ENCODE measurements at regions not wholly inside any gene's neighbourhood (a gene's known extent, or its start where the extent isn't known, plus 50 kb on each side); places are given as distances from the start of the nearest gene placed in this dataset.
"Not testable (repeated sequence)": the region's sequence is repeated elsewhere in the genome, so short reads cannot be mapped to it uniquely, and the experiment has no call there.

DNA sequence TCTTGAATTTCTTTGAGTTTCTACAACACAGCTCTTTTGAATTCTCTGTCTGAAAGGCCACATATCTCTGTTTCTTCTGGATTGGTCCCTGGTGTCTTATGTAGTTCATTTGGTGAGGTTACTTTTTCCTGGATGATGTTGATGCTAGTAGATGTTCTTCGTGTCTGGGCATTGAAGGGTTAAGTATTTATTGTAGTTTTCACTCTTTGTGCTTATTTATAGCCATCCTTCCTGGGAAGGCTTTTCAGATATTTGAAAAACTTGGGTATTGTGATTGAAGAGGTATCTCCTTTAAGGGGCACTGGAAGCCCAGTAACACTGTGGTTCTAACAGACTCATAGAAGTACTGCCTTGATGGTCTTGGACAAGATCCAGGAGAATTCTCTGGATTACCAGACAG is 338.5 kb upstream of the SPRY2 start:
- no peak for DNase-seq (ENCODE audit: low read depth)
- H3K4me3 ChIP-seq (ENCODE audit: low read depth, low read length), result no peak overlapping the region
- TF ChIP-seq, protein P1, sequence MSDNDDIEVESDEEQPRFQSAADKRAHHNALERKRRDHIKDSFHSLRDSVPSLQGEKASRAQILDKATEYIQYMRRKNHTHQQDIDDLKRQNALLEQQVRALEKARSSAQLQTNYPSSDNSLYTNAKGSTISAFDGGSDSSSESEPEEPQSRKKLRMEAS (IDR thresholded peaks at IDR 0.05; ENCODE audit: low read depth, low read length), result no peak
- no peak for TF ChIP-seq MYC (IDR thresholded peaks at IDR 0.05; ENCODE audit: low read depth, low read length)

DNA sequence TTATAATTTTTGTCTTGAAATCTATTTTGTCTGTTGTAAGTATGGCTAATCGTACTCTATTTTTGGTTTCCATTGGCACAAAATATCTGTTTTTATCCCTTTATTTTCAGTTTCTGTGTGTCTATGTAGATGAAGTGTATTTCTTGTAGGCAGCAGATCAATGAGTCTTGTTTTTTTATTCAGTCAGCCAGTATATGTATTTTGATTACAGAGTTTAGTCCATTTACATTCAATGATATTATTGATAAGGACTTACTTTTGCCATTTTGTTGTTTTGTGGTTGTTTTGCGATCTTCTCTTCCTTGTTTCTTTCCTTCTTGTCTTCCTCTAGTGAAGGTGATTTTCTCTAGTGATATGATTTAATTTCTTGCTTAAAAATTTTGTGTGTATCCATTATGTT is 336.3 kb upstream of the SPRY2 start:
- no peak for DNase-seq (ENCODE audit: low read depth)
- H3K4me3 ChIP-seq (ENCODE audit: low read depth, low read length), result no peak overlapping the region
- TF ChIP-seq, protein P2, sequence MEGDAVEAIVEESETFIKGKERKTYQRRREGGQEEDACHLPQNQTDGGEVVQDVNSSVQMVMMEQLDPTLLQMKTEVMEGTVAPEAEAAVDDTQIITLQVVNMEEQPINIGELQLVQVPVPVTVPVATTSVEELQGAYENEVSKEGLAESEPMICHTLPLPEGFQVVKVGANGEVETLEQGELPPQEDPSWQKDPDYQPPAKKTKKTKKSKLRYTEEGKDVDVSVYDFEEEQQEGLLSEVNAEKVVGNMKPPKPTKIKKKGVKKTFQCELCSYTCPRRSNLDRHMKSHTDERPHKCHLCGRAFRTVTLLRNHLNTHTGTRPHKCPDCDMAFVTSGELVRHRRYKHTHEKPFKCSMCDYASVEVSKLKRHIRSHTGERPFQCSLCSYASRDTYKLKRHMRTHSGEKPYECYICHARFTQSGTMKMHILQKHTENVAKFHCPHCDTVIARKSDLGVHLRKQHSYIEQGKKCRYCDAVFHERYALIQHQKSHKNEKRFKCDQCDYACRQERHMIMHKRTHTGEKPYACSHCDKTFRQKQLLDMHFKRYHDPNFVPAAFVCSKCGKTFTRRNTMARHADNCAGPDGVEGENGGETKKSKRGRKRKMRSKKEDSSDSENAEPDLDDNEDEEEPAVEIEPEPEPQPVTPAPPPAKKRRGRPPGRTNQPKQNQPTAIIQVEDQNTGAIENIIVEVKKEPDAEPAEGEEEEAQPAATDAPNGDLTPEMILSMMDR (IDR thresholded peaks at IDR 0.05; ENCODE audit: low read depth, low read length), result no peak
- TF ChIP-seq, protein P1 (IDR thresholded peaks at IDR 0.05; ENCODE audit: low read depth, low read length), result no peak
- no peak for TF ChIP-seq MYC (IDR thresholded peaks at IDR 0.05; ENCODE audit: low read depth, low read length)

DNA sequence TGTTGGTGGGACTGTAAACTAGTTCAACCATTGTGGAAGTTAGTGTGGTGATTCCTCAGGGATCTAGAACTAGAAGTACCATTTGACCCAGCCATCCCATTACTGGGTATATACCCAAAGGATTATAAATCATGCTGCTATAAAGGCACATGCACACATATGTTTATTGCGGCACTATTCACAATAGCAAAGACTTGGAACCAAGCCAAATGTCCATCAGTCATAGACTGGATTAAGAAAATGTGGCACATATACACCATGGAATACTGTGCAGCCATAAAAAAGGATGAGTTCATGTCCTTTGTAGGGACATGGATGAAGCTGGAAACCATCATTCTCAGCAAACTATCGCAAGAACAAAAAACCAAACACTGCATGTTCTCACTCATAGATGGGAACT is 334.5 kb upstream of the SPRY2 start:
- H3K4me3 ChIP-seq (ENCODE audit: low read depth, low read length); DNase-seq (ENCODE audit: low read depth): not testable (repeated sequence)

DNA sequence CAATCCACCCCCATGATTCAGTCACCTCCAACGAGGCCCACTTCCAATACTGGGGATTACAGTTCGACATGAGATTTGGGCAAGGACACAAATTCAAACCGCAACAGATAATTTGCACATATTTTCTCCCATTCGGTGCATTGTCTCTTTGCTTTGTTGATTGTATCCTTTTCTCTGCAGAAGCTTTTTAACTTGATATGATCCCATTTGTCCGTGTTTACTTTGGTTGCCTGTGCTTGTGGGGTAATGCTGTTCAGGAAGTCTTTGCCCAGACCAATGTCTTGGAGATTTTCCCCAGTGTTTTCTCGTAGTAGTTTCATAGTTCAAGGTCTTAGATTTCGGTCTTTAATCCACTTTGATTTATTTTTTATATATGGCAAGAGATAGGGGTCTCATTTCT is 330.8 kb upstream of the SPRY2 start:
- TF ChIP-seq, protein P1 (IDR thresholded peaks at IDR 0.05; ENCODE audit: low read depth, low read length), result no peak
- TF ChIP-seq, protein P2 (IDR thresholded peaks at IDR 0.05; ENCODE audit: low read depth, low read length), result no peak
- TF ChIP-seq POLR2A (IDR thresholded peaks at IDR 0.05; ENCODE audit: extremely low read depth, insufficient read length), result no peak
- TF ChIP-seq MYC (IDR thresholded peaks at IDR 0.05; ENCODE audit: low read depth, low read length), result no peak
- H3K4me3 ChIP-seq (ENCODE audit: low read depth, low read length), result no peak overlapping the region
- DNase-seq (ENCODE audit: low read depth), result no peak

DNA sequence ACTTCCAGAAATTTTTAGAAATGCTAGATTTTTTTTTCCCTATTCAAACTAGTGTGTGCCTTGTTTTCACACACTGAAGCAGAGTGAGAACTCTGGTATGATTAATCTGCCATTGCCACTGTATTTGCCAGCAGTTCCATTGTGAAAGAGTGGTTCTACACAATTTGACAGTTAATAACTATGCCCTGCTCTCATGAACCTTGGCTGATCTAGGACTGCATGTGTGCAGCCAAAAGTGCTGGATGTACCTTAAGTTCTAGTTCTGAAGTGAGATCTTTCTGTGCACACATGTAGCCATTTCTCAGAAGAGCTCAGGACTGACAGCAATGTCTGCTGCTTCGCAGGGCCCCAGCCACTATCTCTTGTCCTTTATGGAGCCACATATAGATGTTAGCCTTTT is 328.2 kb upstream of the SPRY2 start:
- TF ChIP-seq POLR2A (IDR thresholded peaks at IDR 0.05; ENCODE audit: extremely low read depth, insufficient read length), result no peak
- no peak for TF ChIP-seq MYC (IDR thresholded peaks at IDR 0.05; ENCODE audit: low read depth, low read length)
- TF ChIP-seq, protein P1 (IDR thresholded peaks at IDR 0.05; ENCODE audit: low read depth, low read length), result no peak
- TF ChIP-seq, protein P2 (IDR thresholded peaks at IDR 0.05; ENCODE audit: low read depth, low read length), result no peak
- DNase-seq (ENCODE audit: low read depth), result no peak

DNA sequence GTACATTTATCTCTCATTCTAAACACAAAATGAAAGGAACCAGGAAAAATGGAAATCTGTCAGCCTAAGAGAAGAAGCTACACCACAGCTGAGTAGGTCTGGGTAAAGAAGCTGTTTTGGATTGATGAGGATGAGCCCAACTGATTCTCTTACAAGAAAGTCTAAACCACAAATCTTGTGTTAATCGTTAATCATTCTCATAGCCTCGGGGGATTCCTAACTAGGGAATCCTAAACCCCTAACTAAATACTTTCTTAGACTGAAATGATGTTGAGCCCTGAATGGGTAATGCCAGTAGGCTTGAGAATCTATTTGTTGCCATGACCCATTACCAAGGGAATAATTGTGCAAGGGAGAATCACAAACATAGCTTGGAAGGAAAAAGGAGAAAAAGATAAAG is 327.5 kb upstream of the SPRY2 start:
- no peak overlapping the region for H3K4me3 ChIP-seq (ENCODE audit: low read depth, low read length)
- no peak for DNase-seq (ENCODE audit: low read depth)

More for the DNA sequence above, 328.2 kb upstream of the SPRY2 start:
- no peak overlapping the region for H3K4me3 ChIP-seq (ENCODE audit: low read depth, low read length)

More for the DNA sequence above, 327.5 kb upstream of the SPRY2 start:
- TF ChIP-seq POLR2A (IDR thresholded peaks at IDR 0.05; ENCODE audit: extremely low read depth, insufficient read length), result no peak
- TF ChIP-seq, protein P2 (IDR thresholded peaks at IDR 0.05; ENCODE audit: low read depth, low read length), result no peak
- no peak for TF ChIP-seq MYC (IDR thresholded peaks at IDR 0.05; ENCODE audit: low read depth, low read length)
- TF ChIP-seq, protein P1 (IDR thresholded peaks at IDR 0.05; ENCODE audit: low read depth, low read length), result no peak
